GM04503 (cell line): ENCODE measurements at regions not wholly inside any gene's neighbourhood (a gene's known extent, or its start where the extent isn't known, plus 50 kb on each side); places are given as distances from the start of the nearest gene placed in this dataset.
"Not testable (repeated sequence)": the region's sequence is repeated elsewhere in the genome, so short reads cannot be mapped to it uniquely, and the experiment has no call there.

Experiments
- DNase-seq: peaks from one replicate; pipeline ENCODE4 v3.0.0-alpha.2; 2012; ENCODE audit warnings: low read depth

DNA sequence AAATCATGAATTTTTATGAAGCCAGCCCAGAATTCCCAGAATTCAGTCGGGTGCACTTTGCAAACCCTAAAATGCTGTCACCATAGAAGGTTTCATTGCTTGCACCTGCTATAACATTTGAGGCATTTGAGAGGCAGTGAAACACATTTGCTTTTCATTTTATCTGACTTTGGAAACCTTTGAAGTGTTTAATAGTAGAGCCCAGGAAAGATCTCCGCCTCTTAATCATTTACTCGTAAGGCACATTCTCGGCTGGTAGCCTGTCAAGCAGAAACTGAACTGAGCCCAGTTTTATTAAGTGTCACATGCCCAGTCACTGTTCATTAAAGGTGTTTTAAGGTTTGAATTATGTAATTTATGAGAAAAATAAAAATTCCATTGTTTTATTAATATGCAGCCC, 247.6 kb downstream of the EMX2 start:
- no peak for DNase-seq

GRCh38 chr10:117790621-117791020, 248.1 kb downstream of the EMX2 start:
- DNase-seq, result no peak

DNA sequence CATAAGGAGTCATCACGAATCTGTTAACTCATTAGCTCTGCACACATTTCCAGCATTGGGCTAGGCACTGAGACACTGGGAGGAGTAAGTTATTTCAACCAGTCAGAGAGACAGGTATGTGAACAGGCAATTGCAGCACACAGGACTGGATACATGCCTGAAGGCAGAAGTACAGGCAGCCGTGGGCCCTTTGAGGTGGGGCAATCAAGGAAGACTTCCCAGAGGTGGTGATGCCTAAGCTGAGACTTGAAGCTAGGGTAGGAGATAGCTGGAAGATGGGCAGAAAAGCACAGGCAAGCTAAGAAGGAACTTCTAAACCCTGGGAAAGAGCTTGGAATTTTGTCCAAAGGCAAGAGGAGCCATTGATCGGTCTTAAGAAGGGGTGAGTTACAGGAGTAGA, 249.7 kb downstream of the EMX2 start:
- DNase-seq, result no peak

DNA sequence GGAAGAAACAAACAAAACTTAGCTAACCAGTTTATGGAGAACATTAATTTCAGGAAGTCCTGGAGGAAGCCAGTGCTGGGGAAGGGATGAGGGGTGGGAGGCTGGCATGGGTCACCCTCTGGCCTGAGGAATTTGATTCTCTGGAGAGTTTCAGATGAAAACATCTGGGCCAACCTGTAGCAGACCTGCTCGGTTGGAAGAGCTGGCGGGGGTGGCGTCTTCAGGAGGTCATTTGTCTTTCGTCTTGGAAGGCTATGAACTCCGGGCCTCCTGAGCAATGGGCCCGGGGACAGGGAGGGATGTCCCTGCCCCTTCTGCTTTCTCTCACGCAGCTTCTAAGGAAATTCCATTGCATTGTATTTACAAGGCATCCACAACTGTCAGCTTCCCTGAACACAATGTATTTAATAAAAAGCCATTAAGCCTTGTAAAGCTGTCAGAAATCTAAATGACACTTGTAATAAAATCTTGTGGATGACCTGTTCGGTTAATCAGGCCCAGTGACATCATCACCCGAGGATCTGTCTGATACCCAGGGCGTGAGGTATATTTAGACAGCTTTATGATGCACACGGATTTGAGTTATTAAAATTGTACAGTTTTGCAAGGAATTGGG, 250.5 kb downstream of the RAB11FIP2 start:
- DNase-seq, result no peak

- DNase-seq, result no peak
Measured at GRCh38 chr10:117797296-117797695, 249.4 kb downstream of the RAB11FIP2 start.

DNA sequence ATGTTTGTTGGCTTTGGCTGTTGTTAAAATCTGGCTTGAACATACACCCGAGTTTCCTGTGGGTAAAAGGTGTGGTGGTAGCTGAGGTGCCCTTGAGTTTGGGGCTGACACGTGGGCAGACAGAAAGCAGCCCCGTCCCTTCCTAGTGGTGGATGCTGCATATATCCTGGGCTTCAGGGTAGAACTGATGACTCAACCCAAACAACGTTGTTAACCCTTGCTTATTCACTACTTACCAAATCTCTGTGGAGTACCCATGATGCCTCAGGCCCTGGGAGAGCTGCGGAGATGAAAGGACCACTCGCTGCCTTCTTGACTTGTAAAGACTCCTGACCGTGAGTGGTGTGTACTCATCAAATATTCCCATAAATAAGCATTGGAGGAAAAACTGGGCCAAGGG, 245.1 kb downstream of the RAB11FIP2 start:
- no peak for DNase-seq

DNA sequence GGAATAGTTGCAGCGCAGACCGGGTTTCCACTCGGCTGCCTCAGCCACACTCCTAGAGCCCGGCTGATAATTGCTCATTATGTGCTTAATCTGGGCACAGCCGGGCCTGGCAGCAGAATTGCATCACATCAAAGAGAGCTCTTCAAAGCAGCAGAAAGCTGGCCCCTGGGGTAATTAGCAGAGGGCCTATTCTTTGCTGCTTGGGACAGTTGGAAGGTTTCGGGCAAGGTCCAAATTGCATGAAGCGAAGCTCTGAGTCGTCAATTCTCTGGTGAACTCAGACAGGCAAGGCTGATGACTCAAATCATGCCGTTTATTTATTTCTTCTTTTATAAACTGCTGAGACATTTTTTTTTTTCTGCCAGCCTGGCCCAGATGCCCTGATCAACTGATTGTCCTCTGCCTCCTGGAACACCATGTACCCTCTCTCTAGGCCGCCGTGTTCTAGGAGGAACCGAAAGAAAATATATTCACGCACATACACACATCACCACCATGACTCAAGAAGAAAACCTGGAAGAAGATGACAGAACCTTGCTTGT, 242.2 kb downstream of the RAB11FIP2 start:
- no peak for DNase-seq

DNA sequence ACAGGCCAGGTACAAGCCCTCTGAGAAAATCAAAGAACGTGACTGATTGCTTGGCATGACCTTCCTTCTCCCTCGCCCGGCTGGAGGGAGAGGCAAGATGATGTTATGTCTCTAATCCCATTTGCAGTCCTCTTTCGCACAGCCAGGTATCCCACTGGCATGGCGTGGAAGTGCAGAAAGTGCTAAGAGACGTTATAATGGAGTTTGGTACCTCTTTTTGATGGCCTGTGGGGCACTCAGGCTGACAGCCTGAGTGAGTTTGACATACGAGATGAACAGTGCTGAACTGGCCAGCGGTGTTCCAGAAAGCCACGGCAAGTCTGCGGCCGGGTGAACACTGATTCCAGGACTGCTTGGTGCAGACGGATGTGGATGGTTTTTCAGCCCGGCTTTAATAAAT, 241.6 kb downstream of the RAB11FIP2 start:
- no peak for DNase-seq

- no peak for DNase-seq
Measured at GRCh38 chr10:117807441-117807840, 239.3 kb downstream of the RAB11FIP2 start.

DNA sequence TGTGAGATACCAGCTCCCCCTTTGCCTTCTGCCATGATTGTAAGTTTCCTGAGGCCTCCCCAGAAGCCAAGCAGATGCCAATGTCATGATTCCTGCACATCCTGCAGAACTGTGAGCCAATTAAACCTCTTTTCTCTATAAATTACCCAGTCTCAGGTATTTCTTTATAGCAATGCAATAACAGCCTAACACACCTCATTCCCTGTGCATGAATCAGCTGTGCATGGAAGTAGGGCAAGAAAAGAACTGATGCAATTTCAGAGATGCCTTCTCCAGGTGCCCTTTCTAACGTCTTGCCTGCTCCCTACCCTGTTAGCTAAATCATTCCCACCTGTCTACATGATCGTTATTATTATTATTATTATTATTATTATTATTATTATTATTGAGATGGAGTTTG, 230.9 kb downstream of the RAB11FIP2 start:
- DNase-seq, result not testable (repeated sequence)

GRCh38 chr10:117817116-117817515, 229.6 kb downstream of the RAB11FIP2 start:
- no peak for DNase-seq

- DNase-seq, result no peak
Measured at GRCh38 chr10:117818721-117819120, 228.0 kb downstream of the RAB11FIP2 start.

GRCh38 chr10:117819304-117819703, 227.4 kb downstream of the RAB11FIP2 start:
- no peak for DNase-seq

DNA sequence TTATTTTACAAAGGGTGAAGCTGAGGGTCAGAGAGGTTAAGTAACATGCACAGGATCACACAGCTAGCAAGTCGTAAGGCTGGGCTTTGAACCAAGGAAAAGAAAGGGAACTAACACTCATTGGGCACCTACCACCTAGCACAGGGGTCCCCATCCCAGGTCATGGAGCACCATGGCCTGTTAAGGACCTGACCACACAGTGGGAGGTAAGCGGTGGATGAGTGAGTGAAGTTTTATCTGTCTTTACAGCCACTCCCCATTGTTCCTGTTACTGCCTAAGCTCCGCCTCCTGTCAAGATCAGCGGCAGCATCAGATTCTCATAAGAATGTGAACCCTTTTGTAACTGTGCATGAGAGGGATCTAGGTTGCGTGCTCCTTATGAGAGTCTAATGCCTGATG, 222.8 kb downstream of the RAB11FIP2 start:
- DNase-seq, result no peak

- no peak for DNase-seq
Measured at GRCh38 chr10:117830205-117830604, 216.5 kb downstream of the RAB11FIP2 start.

- no peak for DNase-seq
Measured at GRCh38 chr10:117830787-117831212, 215.9 kb downstream of the RAB11FIP2 start.

DNA sequence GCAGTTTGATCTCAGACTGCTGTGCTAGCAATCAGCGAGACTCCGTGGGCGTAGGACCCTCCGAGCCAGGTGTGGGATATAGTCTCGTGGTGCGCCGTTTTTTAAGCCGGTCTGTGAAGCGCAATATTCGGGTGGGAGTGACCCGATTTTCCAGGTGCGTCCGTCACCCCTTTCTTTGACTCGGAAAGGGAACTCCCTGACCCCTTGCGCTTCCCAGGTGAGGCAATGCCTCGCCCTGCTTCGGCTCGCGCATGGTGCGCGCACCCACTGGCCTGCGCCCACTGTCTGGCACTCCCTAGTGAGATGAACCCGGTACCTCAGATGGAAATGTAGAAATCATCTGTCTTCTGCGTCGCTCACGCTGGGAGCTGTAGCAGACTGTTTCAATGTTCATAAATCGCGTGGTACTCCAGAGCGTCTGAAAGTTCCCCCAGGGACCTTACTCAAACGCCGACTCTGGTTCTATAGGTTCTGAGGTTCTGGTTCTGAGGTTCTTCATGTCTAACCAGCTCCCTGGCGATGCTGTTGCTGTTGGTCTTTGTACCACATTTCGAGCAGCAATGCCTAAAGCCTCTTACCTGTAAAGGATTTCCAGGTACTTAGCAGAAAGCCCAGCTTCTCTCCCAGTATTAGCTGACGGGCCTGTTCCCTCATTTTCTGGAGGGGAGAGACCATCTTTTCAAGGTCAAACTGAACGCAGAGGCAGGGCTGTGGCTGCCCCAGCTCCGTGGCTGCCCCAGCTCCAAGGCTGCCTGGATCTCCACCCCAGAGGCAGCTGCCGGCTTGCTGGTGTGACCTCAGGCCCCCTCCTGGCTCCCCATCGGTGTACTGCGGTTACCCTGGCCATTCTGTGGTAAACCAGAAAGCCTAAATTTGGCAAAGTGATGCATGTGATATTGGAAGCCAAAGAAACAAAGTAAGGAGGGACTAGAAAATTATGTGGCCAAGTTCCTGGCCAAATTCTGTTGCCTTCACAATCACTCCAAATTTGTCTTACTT, 207.9 kb downstream of the RAB11FIP2 start:
- not testable (repeated sequence) for DNase-seq

DNA sequence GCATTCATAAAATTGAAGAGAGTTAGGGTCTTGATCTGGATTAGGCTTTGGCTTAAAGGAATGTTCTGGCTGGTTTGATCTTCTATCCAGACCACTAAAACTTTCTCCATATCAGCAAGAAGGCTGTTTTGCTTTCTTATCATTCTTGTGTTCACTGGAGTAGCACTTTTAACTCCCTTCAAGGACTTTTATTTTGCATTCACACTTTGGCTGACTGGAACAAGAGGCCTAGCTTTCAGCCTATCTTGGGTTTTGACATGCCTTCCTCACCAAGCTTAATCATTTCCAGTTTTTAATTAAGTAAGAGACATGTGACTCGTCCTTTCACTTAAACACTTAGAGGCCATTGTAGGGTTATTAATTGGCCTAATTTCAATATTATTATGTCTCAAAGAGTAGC, 190.3 kb downstream of the RAB11FIP2 start:
- DNase-seq, result not testable (repeated sequence)

DNA sequence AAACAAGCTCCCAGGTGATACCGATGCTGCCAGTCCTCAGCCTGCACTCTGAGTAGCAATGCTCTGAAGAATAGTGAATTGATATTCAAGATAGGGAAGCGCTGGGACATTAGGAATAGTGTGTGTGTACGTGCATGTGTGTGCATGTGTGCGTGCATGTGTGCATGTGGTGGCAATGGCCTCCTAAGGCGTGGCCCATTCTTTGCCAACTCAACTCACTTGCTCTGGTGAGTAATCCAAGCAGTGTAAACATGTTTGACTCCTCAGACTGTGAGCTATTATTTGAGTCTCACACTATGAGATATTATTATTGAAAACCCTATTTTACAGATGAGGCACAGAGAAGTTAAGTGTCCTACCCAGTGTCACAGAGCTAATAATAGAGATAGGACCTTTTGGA, 186.6 kb downstream of the RAB11FIP2 start:
- no peak for DNase-seq

DNA sequence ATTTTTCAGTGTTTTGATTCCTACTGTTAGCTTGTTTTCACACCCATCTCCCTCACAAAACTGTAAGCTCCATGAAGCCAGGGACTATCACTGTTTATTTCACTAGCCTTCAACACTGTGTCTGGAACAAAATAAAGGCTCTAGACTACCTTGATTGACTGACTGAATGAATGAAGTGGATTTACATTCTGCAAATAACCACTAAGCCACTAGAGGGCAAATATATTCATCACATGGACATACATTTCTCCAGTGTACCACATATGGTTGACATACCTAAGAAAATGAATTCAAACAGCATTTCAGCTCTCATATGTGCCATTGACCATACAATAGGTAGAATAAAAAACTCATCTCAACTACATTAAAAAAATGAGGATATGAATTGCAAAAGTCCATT, 185.9 kb downstream of the RAB11FIP2 start:
- no peak for DNase-seq

- DNase-seq, result no peak
Measured at GRCh38 chr10:117861329-117861728, 185.4 kb downstream of the RAB11FIP2 start.

DNA sequence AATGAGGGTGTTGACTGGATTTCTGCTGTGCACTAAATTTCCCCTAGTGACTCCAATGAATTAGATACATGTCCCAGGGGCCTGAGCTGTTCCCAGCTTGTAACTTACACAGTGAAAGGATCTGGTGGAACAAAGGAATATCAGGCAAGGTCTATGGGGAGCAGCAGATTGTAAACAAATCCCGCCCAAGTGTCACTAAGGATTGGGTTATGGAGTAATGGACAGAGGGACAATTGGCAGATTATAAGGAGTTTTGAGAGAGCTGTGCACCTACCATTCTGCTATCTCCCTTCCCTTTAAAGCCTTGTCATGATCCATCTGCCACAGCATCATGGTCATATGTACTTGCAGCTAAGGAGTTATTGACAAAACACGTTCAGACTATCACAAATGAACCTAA, 183.0 kb downstream of the RAB11FIP2 start:
- no peak for DNase-seq

DNA sequence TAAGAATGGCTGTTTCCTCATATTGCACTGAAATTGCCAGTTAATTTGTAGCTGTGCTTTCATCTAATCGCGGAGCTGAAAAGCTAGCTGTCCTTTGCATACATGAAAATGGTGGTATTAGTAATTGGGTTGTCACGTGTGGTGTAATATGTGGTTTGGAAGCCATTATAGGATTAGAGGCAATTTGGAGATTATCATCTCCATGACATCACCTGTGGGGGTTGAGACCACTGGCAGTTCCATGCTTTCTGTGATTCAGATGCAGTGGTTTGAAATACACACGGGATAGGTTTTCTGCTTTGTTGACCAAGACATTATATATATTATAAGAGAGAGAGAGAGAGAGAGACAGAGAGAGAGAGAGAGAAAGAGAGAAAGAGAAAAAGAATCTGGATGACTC, 180.8 kb downstream of the RAB11FIP2 start:
- no peak for DNase-seq
